ENCODE measurements at regions not wholly inside any gene's neighbourhood (a gene's known extent, or its start where the extent isn't known, plus 50 kb on each side); places are given as distances from the start of the nearest gene placed in this dataset.

- TF ChIP-seq CTCF (IDR thresholded peaks at IDR 0.05) (no peak), POLR2A (IDR thresholded peaks at IDR 0.05) (no peak)
Measured at GRCh38 chr4:8791609-8792008, 80.0 kb downstream of the HMX1 start.

Measured in right lobe of liver (tissue), 4 donors.